Colonic mucosa (tissue), 4 donors: ENCODE measurements at regions not wholly inside any gene's neighbourhood (a gene's known extent, or its start where the extent isn't known, plus 50 kb on each side); places are given as distances from the start of the nearest gene placed in this dataset.

Source experiments
- DNase-seq: peaks from one replicate; pipeline ENCODE4 v3.0.0-alpha.2; 2020
- H3K27ac ChIP-seq: fragments of 200-600 bp; one replicate; pipeline ENCODE4 v1.8.0; 2021
- H3K27me3 ChIP-seq: fragments of 200-600 bp; one replicate; pipeline ENCODE4 v1.8.0; 2021
- H3K36me3 ChIP-seq: fragments of 200-600 bp; one replicate; pipeline ENCODE4 v1.8.0; 2021
- H3K4me1 ChIP-seq: fragments of 200-600 bp; one replicate; pipeline ENCODE4 v1.8.0; 2021; ENCODE audit warnings: mild to moderate bottlenecking
- H3K4me3 ChIP-seq: fragments of 200-600 bp; one replicate; pipeline ENCODE4 v1.8.0; 2021
- H3K9ac ChIP-seq, 2 donors: one replicate each; pipeline ENCODE4 v1.7.0; 2013; ENCODE audit warnings: control low read depth in 2 of 2, low read depth in 2 of 2, low read length in 2 of 2
- H3K9me3 ChIP-seq: fragments of 200-600 bp; one replicate; pipeline ENCODE4 v1.8.0; 2021
- CTCF ChIP-seq: fragments of 200-600 bp; IDR thresholded peaks from one replicate; pipeline ENCODE4 v1.8.0; 2022; ENCODE audit warnings: antibody characterized with exemption, mild to moderate bottlenecking
- intact Hi-C: fragments of 100-400 bp; cut with DNase I; formaldehyde crosslinking; loops from one replicate; pipeline ENCODE4 v1.14.1; 2022
- donor health status: healthy.
- donor health status: DM: no; HTN: no; CAD: no.
- donor health status: DM: no; HTN: no; CAD: no.

GRCh38 chr1:56302878-56303277 lies 276.5 kb downstream of the PLPP3 start:
- no peaks in the 10 kb centered on the region for H3K4me1 ChIP-seq
- no peak overlapping the region for H3K4me3 ChIP-seq
- no peaks in the 10 kb centered on the region for H3K27me3 ChIP-seq
- no peaks in the 10 kb centered on the region for H3K36me3 ChIP-seq
- no peak for DNase-seq
- intact Hi-C loops: no loop called here
- TF ChIP-seq CTCF: no peak
- no peak overlapping the region for H3K9ac ChIP-seq
- H3K27ac ChIP-seq: no peak overlapping the region
- no peaks in the 10 kb centered on the region for H3K9me3 ChIP-seq

- H3K36me3 ChIP-seq: no peaks in the 10 kb centered on the region
- H3K27me3 ChIP-seq: no peaks in the 10 kb centered on the region
- H3K27ac ChIP-seq: no peak overlapping the region
- H3K4me3 ChIP-seq: no peak overlapping the region
- H3K9ac ChIP-seq: no peak overlapping the region
- H3K4me1 ChIP-seq: no peaks in the 10 kb centered on the region
- H3K9me3 ChIP-seq: no peaks in the 10 kb centered on the region
- intact Hi-C loops: no loop called here
- no peak for DNase-seq
- no peak for TF ChIP-seq CTCF
Observed at GRCh38 chr1:56301791-56302190, 277.6 kb downstream of the PLPP3 start.

GRCh38 chr1:56300836-56301235 lies 278.5 kb downstream of the PLPP3 start:
- intact Hi-C loops: no loop called here
- no peaks in the 10 kb centered on the region for H3K36me3 ChIP-seq
- no peaks in the 10 kb centered on the region for H3K27me3 ChIP-seq
- H3K27ac ChIP-seq: no peak overlapping the region
- no peak overlapping the region for H3K9ac ChIP-seq
- no peaks in the 10 kb centered on the region for H3K9me3 ChIP-seq
- no peak for TF ChIP-seq CTCF
- no peak for DNase-seq
- no peak overlapping the region for H3K4me3 ChIP-seq
- no peaks in the 10 kb centered on the region for H3K4me1 ChIP-seq

- Histone ChIP-seq H3K27me3 (no peaks in the 10 kb centered on the region), H3K36me3 (no peaks in the 10 kb centered on the region), H3K4me1 (no peaks in the 10 kb centered on the region), H3K9ac (no peak overlapping the region), H3K4me3 (no peak overlapping the region), H3K27ac (no peak overlapping the region), H3K9me3 (no peaks in the 10 kb centered on the region)
- intact Hi-C loops: no loop called here
- no peak for TF ChIP-seq CTCF
- no peak for DNase-seq
Observed at GRCh38 chr1:56298866-56299265, 280.5 kb downstream of the PLPP3 start.

- no peak for DNase-seq
- H3K27ac ChIP-seq: no peak overlapping the region
- intact Hi-C loops: no loop called here
Observed at GRCh38 chr1:56297904-56298303, 281.5 kb downstream of the PLPP3 start.

More at GRCh38 chr1:56297904-56298303, 281.5 kb downstream of the PLPP3 start:
- no peak overlapping the region for H3K9ac ChIP-seq
- H3K4me3 ChIP-seq: no peak overlapping the region
- no peaks in the 10 kb centered on the region for H3K4me1 ChIP-seq
- H3K36me3 ChIP-seq: no peaks in the 10 kb centered on the region
- no peaks in the 10 kb centered on the region for H3K9me3 ChIP-seq
- H3K27me3 ChIP-seq: no peaks in the 10 kb centered on the region
- no peak for TF ChIP-seq CTCF
